Activated T-cell treated with anti-CD3 and anti-CD28 coated beads, Interleukin-2, amount 50 U/mL, for 4 hours (primary cell): ENCODE measurements at regions not wholly inside any gene's neighbourhood (a gene's known extent, or its start where the extent isn't known, plus 50 kb on each side); places are given as distances from the start of the nearest gene placed in this dataset.
"Not testable (repeated sequence)": the region's sequence is repeated elsewhere in the genome, so short reads cannot be mapped to it uniquely, and the experiment has no call there.

ENCODE experiments used
- ATAC-seq, 2 donors: fragments of 200-7000 bp; cut with Tn5 transposase; one replicate each; pipeline ENCODE4 v1.10.0; 2021
- DNase-seq: peaks from one replicate; pipeline ENCODE4 v3.0.0-alpha.2; 2020
- H3K27me3 Mint-ChIP-seq: one replicate; pipeline ENCODE4 v1.8.0; 2021; ENCODE audit warnings: low read depth, mixed read lengths
- H3K36me3 Mint-ChIP-seq: one replicate; pipeline ENCODE4 v1.8.0; 2022; ENCODE audit warnings: mixed read lengths; ENCODE audit not compliant: insufficient read depth
- H3K4me1 Mint-ChIP-seq: one replicate; pipeline ENCODE4 v1.8.0; 2021; ENCODE audit warnings: low read depth, mixed read lengths
- H3K4me3 Mint-ChIP-seq: one replicate; pipeline ENCODE4 v1.8.0; 2021; ENCODE audit warnings: mild to moderate bottlenecking, moderate library complexity, mixed read lengths
- H3K9me3 Mint-ChIP-seq: one replicate; pipeline ENCODE4 v1.8.0; 2021; ENCODE audit warnings: mixed read lengths

GRCh38 chr19:23984911-23985310, 70.2 kb downstream of the ZNF726 start:
- not testable (repeated sequence) for H3K9me3 Mint-ChIP-seq, DNase-seq, H3K4me1 Mint-ChIP-seq, H3K27me3 Mint-ChIP-seq, ATAC-seq, H3K4me3 Mint-ChIP-seq, H3K36me3 Mint-ChIP-seq

GRCh38 chr19:23986623-23987022, 71.9 kb downstream of the ZNF726 start:
- H3K27me3 Mint-ChIP-seq = no peaks in the 10 kb centered on the region
- H3K4me1 Mint-ChIP-seq = peaks cover 3% of the 10 kb centered on the region
- ATAC-seq (no peak), DNase-seq (no peak)
- H3K4me3 Mint-ChIP-seq = no peak overlapping the region
- no peaks in the 10 kb centered on the region for H3K36me3 Mint-ChIP-seq
- H3K9me3 Mint-ChIP-seq = no peaks in the 10 kb centered on the region

GRCh38 chr19:23991170-23991569, 76.5 kb downstream of the ZNF726 start:
- H3K36me3 Mint-ChIP-seq = no peaks in the 10 kb centered on the region
- H3K4me1 Mint-ChIP-seq = peaks cover 13% of the 10 kb centered on the region
- no peaks in the 10 kb centered on the region for H3K27me3 Mint-ChIP-seq
- peaks cover 16% of the 10 kb centered on the region for H3K9me3 Mint-ChIP-seq
- ATAC-seq = no peak
- no peak overlapping the region for H3K4me3 Mint-ChIP-seq
- DNase-seq = no peak

GRCh38 chr19:23992348-23992747, 77.7 kb downstream of the ZNF726 start:
- Mint-ChIP-seq H3K36me3 (no peaks in the 10 kb centered on the region), H3K4me3 (peak overlapping the region; percentile 5), H3K4me1 (peaks cover 13% of the 10 kb centered on the region), H3K27me3 (no peaks in the 10 kb centered on the region), H3K9me3 (peaks cover 28% of the 10 kb centered on the region)
- DNase-seq (no peak), ATAC-seq (peak; percentile 48 to 60)

- peaks cover 35% of the 10 kb centered on the region for H3K9me3 Mint-ChIP-seq
- H3K36me3 Mint-ChIP-seq = no peaks in the 10 kb centered on the region
Observed at GRCh38 chr19:23993440-23993839, 78.8 kb downstream of the ZNF726 start.

GRCh38 chr19:23996549-23996948, 81.9 kb downstream of the ZNF726 start:
- no peaks in the 10 kb centered on the region for H3K36me3 Mint-ChIP-seq
- H3K4me3 Mint-ChIP-seq = no peak overlapping the region
- H3K4me1 Mint-ChIP-seq = peaks cover 11% of the 10 kb centered on the region
- no peak for DNase-seq
- H3K9me3 Mint-ChIP-seq = peaks cover 43% of the 10 kb centered on the region
- no peak for ATAC-seq
- H3K27me3 Mint-ChIP-seq = no peaks in the 10 kb centered on the region

More at GRCh38 chr19:23993440-23993839, 78.8 kb downstream of the ZNF726 start:
- Mint-ChIP-seq H3K27me3 (no peaks in the 10 kb centered on the region), H3K4me1 (peaks cover 13% of the 10 kb centered on the region), H3K4me3 (no peak overlapping the region)
- ATAC-seq (no peak), DNase-seq (no peak)

- no peak for ATAC-seq
- Mint-ChIP-seq H3K27me3 (no peaks in the 10 kb centered on the region), H3K9me3 (peaks cover 43% of the 10 kb centered on the region), H3K36me3 (no peaks in the 10 kb centered on the region), H3K4me3 (no peak overlapping the region), H3K4me1 (no peaks in the 10 kb centered on the region)
- no peak for DNase-seq
Observed at GRCh38 chr19:23998568-23998967, 83.9 kb downstream of the ZNF726 start.

- no peaks in the 10 kb centered on the region for H3K27me3 Mint-ChIP-seq
- H3K4me1 Mint-ChIP-seq = no peaks in the 10 kb centered on the region
- peaks cover 37% of the 10 kb centered on the region for H3K9me3 Mint-ChIP-seq
- ATAC-seq = no peak
- no peaks in the 10 kb centered on the region for H3K36me3 Mint-ChIP-seq
- H3K4me3 Mint-ChIP-seq = no peak overlapping the region
- no peak for DNase-seq
Observed at GRCh38 chr19:23999821-24000610, 85.3 kb downstream of the ZNF726 start.

- peaks cover 32% of the 10 kb centered on the region for H3K9me3 Mint-ChIP-seq
- no peaks in the 10 kb centered on the region for H3K36me3 Mint-ChIP-seq
- no peaks in the 10 kb centered on the region for H3K27me3 Mint-ChIP-seq
- ATAC-seq (no peak), DNase-seq (no peak)
- H3K4me1 Mint-ChIP-seq = no peaks in the 10 kb centered on the region
- H3K4me3 Mint-ChIP-seq = no peak overlapping the region
Observed at GRCh38 chr19:24000656-24001055, 86.0 kb downstream of the ZNF726 start.

GRCh38 chr19:24002256-24002945, 84.6 kb upstream of the ZNF254 start:
- DNase-seq (no peak), ATAC-seq (no peak)
- Mint-ChIP-seq H3K4me3 (no peak overlapping the region), H3K27me3 (no peaks in the 10 kb centered on the region), H3K4me1 (no peaks in the 10 kb centered on the region), H3K36me3 (no peaks in the 10 kb centered on the region), H3K9me3 (peaks cover 15% of the 10 kb centered on the region)

GRCh38 chr19:24003537-24003936, 83.5 kb upstream of the ZNF254 start:
- H3K36me3 Mint-ChIP-seq = no peaks in the 10 kb centered on the region
- peaks cover 8% of the 10 kb centered on the region for H3K9me3 Mint-ChIP-seq
- no peaks in the 10 kb centered on the region for H3K27me3 Mint-ChIP-seq
- DNase-seq = no peak
- no peaks in the 10 kb centered on the region for H3K4me1 Mint-ChIP-seq
- H3K4me3 Mint-ChIP-seq = no peak overlapping the region
- ATAC-seq = no peak

- Mint-ChIP-seq H3K9me3 (peaks cover 3% of the 10 kb centered on the region), H3K4me3 (no peak overlapping the region)
- ATAC-seq = no peak
Observed at GRCh38 chr19:24004166-24004565, 82.8 kb upstream of the ZNF254 start.

GRCh38 chr19:24029941-24030636, 56.9 kb upstream of the ZNF254 start:
- Mint-ChIP-seq H3K4me3 (no peak overlapping the region), H3K36me3 (no peaks in the 10 kb centered on the region), H3K4me1 (peaks cover 26% of the 10 kb centered on the region), H3K9me3 (no peaks in the 10 kb centered on the region), H3K27me3 (no peaks in the 10 kb centered on the region)
- DNase-seq (no peak), ATAC-seq (no peak)

More at GRCh38 chr19:24004166-24004565, 82.8 kb upstream of the ZNF254 start:
- H3K27me3 Mint-ChIP-seq = no peaks in the 10 kb centered on the region
- H3K4me1 Mint-ChIP-seq = no peaks in the 10 kb centered on the region
- no peaks in the 10 kb centered on the region for H3K36me3 Mint-ChIP-seq
- no peak for DNase-seq

GRCh38 chr19:24032651-24033050, 54.3 kb upstream of the ZNF254 start:
- DNase-seq = no peak
- Mint-ChIP-seq H3K4me1 (peaks cover 44% of the 10 kb centered on the region), H3K36me3 (peaks cover 9% of the 10 kb centered on the region), H3K9me3 (no peaks in the 10 kb centered on the region), H3K27me3 (no peaks in the 10 kb centered on the region), H3K4me3 (peak overlapping the region; percentile 100)
- ATAC-seq = no peak
